ENCODE measurements at regions not wholly inside any gene's neighbourhood (a gene's known extent, or its start where the extent isn't known, plus 50 kb on each side); places are given as distances from the start of the nearest gene placed in this dataset.

GRCh38 chr15:97525809-97526208 lies 434.7 kb upstream of the ARRDC4 start:
- Histone ChIP-seq H3K4me1 (peaks cover 0 to 6% (median 0%) of the 10 kb centered on the region in 4 donors), H3K4me3 (no peak overlapping the region), H3K36me3 (no peaks in the 10 kb centered on the region), H3K9me3 (no peaks in the 10 kb centered on the region), H3K27me3 (no peaks in the 10 kb centered on the region), H3K27ac (no peak overlapping the region)
- no peak for DNase-seq (ENCODE audit: low spot score in 2 of 2)
- no peak for TF ChIP-seq EP300 (IDR thresholded peaks at IDR 0.05)
- TF ChIP-seq CTCF (IDR thresholded peaks at IDR 0.05) = no peak

- 78 to 84% methylated on average over 4 of the region's 4 CpGs for WGBS, 2 donors
- no peak for TF ChIP-seq CTCF (IDR thresholded peaks at IDR 0.05)
- no peak for TF ChIP-seq EP300 (IDR thresholded peaks at IDR 0.05)
- no peak for TF ChIP-seq POLR2A (IDR thresholded peaks at IDR 0.05)
- Histone ChIP-seq H3K4me3 (no peak overlapping the region), H3K4me1 (no peaks in the 10 kb centered on the region), H3K9me3 (no peaks in the 10 kb centered on the region), H3K36me3 (no peaks in the 10 kb centered on the region), H3K27me3 (no peaks in the 10 kb centered on the region), H3K27ac (no peak overlapping the region)
- DNase-seq (ENCODE audit: low spot score in 2 of 2) = no peak
Measured at GRCh38 chr15:97528238-97528637, 432.3 kb upstream of the ARRDC4 start.

GRCh38 chr15:97545799-97546198 lies 414.7 kb upstream of the ARRDC4 start:
- no peaks in the 10 kb centered on the region for H3K27me3 ChIP-seq
- no peak overlapping the region for H3K4me3 ChIP-seq
- no peaks in the 10 kb centered on the region for H3K36me3 ChIP-seq
- DNase-seq (ENCODE audit: low spot score in 2 of 2) = no peak
- 53 to 68% methylated on average over 1 of the region's 1 CpG for WGBS, 2 donors
- H3K9me3 ChIP-seq = peaks cover 0 to 41% (median 0%) of the 10 kb centered on the region in 4 donors
- no peak for TF ChIP-seq CTCF (IDR thresholded peaks at IDR 0.05)
- no peak for TF ChIP-seq POLR2A (IDR thresholded peaks at IDR 0.05)
- TF ChIP-seq EP300 (IDR thresholded peaks at IDR 0.05) = no peak
- no peaks in the 10 kb centered on the region for H3K4me1 ChIP-seq
- H3K27ac ChIP-seq = no peak overlapping the region

GRCh38 chr15:97547381-97547780 lies 413.1 kb upstream of the ARRDC4 start:
- no peaks in the 10 kb centered on the region for H3K4me1 ChIP-seq
- TF ChIP-seq EP300 (IDR thresholded peaks at IDR 0.05) = no peak
- TF ChIP-seq CTCF (IDR thresholded peaks at IDR 0.05) = no peak
- TF ChIP-seq POLR2A (IDR thresholded peaks at IDR 0.05) = no peak
- no peak overlapping the region for H3K27ac ChIP-seq
- 68 to 78% methylated on average over 2 of the region's 2 CpGs for WGBS, 2 donors
- no peaks in the 10 kb centered on the region for H3K27me3 ChIP-seq
- peaks cover 0 to 38% (median 0%) of the 10 kb centered on the region in 4 donors for H3K9me3 ChIP-seq
- no peaks in the 10 kb centered on the region for H3K36me3 ChIP-seq
- no peak for DNase-seq (ENCODE audit: low spot score in 2 of 2)
- no peak overlapping the region for H3K4me3 ChIP-seq

GRCh38 chr15:97561529-97561928 lies 399.0 kb upstream of the ARRDC4 start:
- no peaks in the 10 kb centered on the region for H3K4me1 ChIP-seq
- no peak for DNase-seq (ENCODE audit: low spot score in 2 of 2)
- no peak overlapping the region for H3K4me3 ChIP-seq
- WGBS, 2 donors = 62 to 70% methylated on average over 2 of the region's 2 CpGs
- no peak overlapping the region for H3K27ac ChIP-seq
- H3K36me3 ChIP-seq = no peaks in the 10 kb centered on the region
- no peak for TF ChIP-seq POLR2A (IDR thresholded peaks at IDR 0.05)
- no peak for TF ChIP-seq EP300 (IDR thresholded peaks at IDR 0.05)
- TF ChIP-seq CTCF (IDR thresholded peaks at IDR 0.05) = no peak
- H3K9me3 ChIP-seq = no peaks in the 10 kb centered on the region
- H3K27me3 ChIP-seq = no peaks in the 10 kb centered on the region

Data from tibial nerve (tissue), 4 donors.